Vagina (tissue), 2 donors: ENCODE measurements at regions not wholly inside any gene's neighbourhood (a gene's known extent, or its start where the extent isn't known, plus 50 kb on each side); places are given as distances from the start of the nearest gene placed in this dataset.

Source experiments
- CTCF ChIP-seq, 3 experiments: fragments of 450-650 bp in 2 of 3; fragments of 200-600 bp in 1 of 3; sonication (generic) in 1 of 3; IDR thresholded peaks; one replicate each; pipeline ENCODE4 v1.5.1; 2017 to 2019; ENCODE audit warnings: antibody characterized with exemption in 3 of 3, mild to moderate bottlenecking in 2 of 3, moderate library complexity in 2 of 3
- POLR2A ChIP-seq, 2 donors: fragments of 450-650 bp; IDR thresholded peaks; one replicate each; pipeline ENCODE4 v1.6.1; 2017; ENCODE audit warnings: antibody characterized with exemption in 2 of 2, mild to moderate bottlenecking in 2 of 2, moderate library complexity in 2 of 2
- POLR2AphosphoS5 ChIP-seq, 2 donors: sonication (generic); formaldehyde crosslinking; IDR thresholded peaks; one replicate each; pipeline ENCODE4 v1.9.0; 2017; ENCODE audit warnings: antibody characterized with exemption in 2 of 2, mild to moderate bottlenecking in 2 of 2, low read depth in 1 of 2; ENCODE audit not compliant: insufficient read depth in 1 of 2

- no peak for TF ChIP-seq POLR2A (IDR thresholded peaks at IDR 0.05)
- no peak for TF ChIP-seq POLR2AphosphoS5 (IDR thresholded peaks at IDR 0.05; ENCODE audit: insufficient read depth in 1 of 2, low read depth in 1 of 2)
- TF ChIP-seq CTCF (IDR thresholded peaks at IDR 0.05): no peak
These were observed 203.5 kb upstream of the RPL34 start for GRCh38 chr4:108416831-108417230.
